ENCODE measurements at regions not wholly inside any gene's neighbourhood (a gene's known extent, or its start where the extent isn't known, plus 50 kb on each side); places are given as distances from the start of the nearest gene placed in this dataset.
"Not testable (repeated sequence)": the region's sequence is repeated elsewhere in the genome, so short reads cannot be mapped to it uniquely, and the experiment has no call there.

DNA sequence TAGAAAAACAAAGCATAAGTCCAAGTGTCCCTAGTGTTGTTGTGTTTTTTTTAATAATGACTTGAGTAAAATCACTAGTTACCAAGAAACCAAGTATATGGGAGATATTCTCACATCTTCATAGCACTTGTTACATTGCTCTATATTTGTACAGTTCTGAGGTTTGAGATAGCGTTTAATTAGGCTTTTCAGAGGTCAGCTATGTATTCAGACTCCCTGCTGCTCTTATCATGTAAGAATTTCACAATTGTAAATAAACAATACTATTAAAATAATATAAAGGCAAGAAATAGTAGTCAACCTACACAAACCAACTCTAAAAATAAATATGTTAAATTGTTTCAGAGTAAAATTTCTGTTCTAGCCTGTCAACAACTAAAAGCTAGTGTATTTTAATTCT, 761.9 kb upstream of the FAM174A start:
- Histone ChIP-seq H3K27me3 (ENCODE audit: control insufficient read depth in 1 of 2, insufficient read depth in 2 of 2, low read length in 1 of 2) (peaks cover 0 to 2% of the 10 kb centered on the region in 2 donors), H3K9me3 (ENCODE audit: control insufficient read depth, low read length) (peaks cover 2% of the 10 kb centered on the region), H3K27ac (ENCODE audit: low read depth in 1 of 2, low read length in 2 of 2) (no peak overlapping the region), H3K36me3 (ENCODE audit: control insufficient read depth in 1 of 2, insufficient read depth in 2 of 2, low read length in 1 of 2) (no peaks in the 10 kb centered on the region), H3K4me1 (ENCODE audit: control insufficient read depth in 1 of 2, insufficient read depth in 2 of 2, low read length in 2 of 2) (no peaks in the 10 kb centered on the region), H3K4me3 (ENCODE audit: low read length in 2 of 2) (no peak overlapping the region)
- intact Hi-C loops (cut with DNase I) = no loop called here
- WGBS, 2 donors = 9% methylated on average over 1 of the region's 1 CpG
- DNase-seq (no peak), ATAC-seq (ENCODE audit: low FRiP score) (no peak)

GRCh38 chr5:99771296-99771695, 763.9 kb upstream of the FAM174A start:
- H3K36me3 ChIP-seq (ENCODE audit: control insufficient read depth in 1 of 2, insufficient read depth in 2 of 2, low read length in 1 of 2) = no peaks in the 10 kb centered on the region
- H3K4me1 ChIP-seq (ENCODE audit: control insufficient read depth in 1 of 2, insufficient read depth in 2 of 2, low read length in 2 of 2) = no peaks in the 10 kb centered on the region
- H3K27ac ChIP-seq (ENCODE audit: low read depth in 1 of 2, low read length in 2 of 2) = no peak overlapping the region
- WGBS, 2 donors = 74 to 78% methylated on average over 1 of the region's 1 CpG
- H3K4me3 ChIP-seq (ENCODE audit: low read length in 2 of 2) = no peak overlapping the region
- DNase-seq = no peak
- intact Hi-C loops (cut with DNase I) = no loop called here
- ATAC-seq (ENCODE audit: low FRiP score) = no peak
- H3K9me3 ChIP-seq (ENCODE audit: control insufficient read depth, low read length) = peaks cover 2% of the 10 kb centered on the region
- H3K27me3 ChIP-seq (ENCODE audit: control insufficient read depth in 1 of 2, insufficient read depth in 2 of 2, low read length in 1 of 2) = peaks cover 0 to 2% of the 10 kb centered on the region in 2 donors

DNA sequence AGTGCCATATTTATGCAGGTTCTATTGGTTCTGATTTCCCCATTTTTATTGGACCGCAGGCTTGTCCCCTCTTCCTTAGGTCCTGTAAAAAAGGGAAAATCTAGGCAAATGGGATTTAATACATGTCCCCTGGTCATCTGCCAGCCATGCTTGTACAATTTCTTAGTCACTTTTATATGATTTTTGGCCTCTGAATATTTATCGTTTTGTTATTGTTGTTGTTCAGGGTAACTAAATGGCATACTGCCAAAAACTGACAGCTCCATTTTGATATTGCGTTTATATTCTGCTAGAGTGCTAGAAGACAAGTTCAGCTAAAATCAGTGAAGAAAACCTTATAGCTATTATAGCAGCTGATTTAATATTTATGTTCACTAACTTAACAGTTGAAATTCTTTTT, 770.2 kb upstream of the FAM174A start:
- intact Hi-C loops (cut with DNase I) = no loop called here
- Histone ChIP-seq H3K4me1 (ENCODE audit: control insufficient read depth in 1 of 2, insufficient read depth in 2 of 2, low read length in 2 of 2) (no peaks in the 10 kb centered on the region), H3K9me3 (ENCODE audit: control insufficient read depth, low read length) (peaks cover 2% of the 10 kb centered on the region), H3K27me3 (ENCODE audit: control insufficient read depth in 1 of 2, insufficient read depth in 2 of 2, low read length in 1 of 2) (peaks cover 0 to 2% of the 10 kb centered on the region in 2 donors), H3K27ac (ENCODE audit: low read depth in 1 of 2, low read length in 2 of 2) (no peak overlapping the region), H3K36me3 (ENCODE audit: control insufficient read depth in 1 of 2, insufficient read depth in 2 of 2, low read length in 1 of 2) (no peaks in the 10 kb centered on the region), H3K4me3 (ENCODE audit: low read length in 2 of 2) (no peak overlapping the region)
- DNase-seq (no peak), ATAC-seq (ENCODE audit: low FRiP score) (no peak)
- 58 to 67% methylated on average over 3 of the region's 3 CpGs for WGBS, 2 donors

- 73 to 80% methylated on average over 11 of the region's 11 CpGs for WGBS, 2 donors
- Histone ChIP-seq H3K4me3 (ENCODE audit: low read length in 2 of 2) (no peak overlapping the region), H3K27ac (ENCODE audit: low read depth in 1 of 2, low read length in 2 of 2) (no peak overlapping the region), H3K9me3 (ENCODE audit: control insufficient read depth, low read length) (no peaks in the 10 kb centered on the region), H3K27me3 (ENCODE audit: control insufficient read depth in 1 of 2, insufficient read depth in 2 of 2, low read length in 1 of 2) (no peaks in the 10 kb centered on the region), H3K36me3 (ENCODE audit: control insufficient read depth in 1 of 2, insufficient read depth in 2 of 2, low read length in 1 of 2) (no peaks in the 10 kb centered on the region), H3K4me1 (ENCODE audit: control insufficient read depth in 1 of 2, insufficient read depth in 2 of 2, low read length in 2 of 2) (no peaks in the 10 kb centered on the region)
- ATAC-seq (ENCODE audit: low FRiP score) (no peak), DNase-seq (peak; percentile 30 to 56)
- intact Hi-C loops (cut with DNase I) = no loop called here
Measured at GRCh38 chr5:99763021-99763774, 772.0 kb upstream of the FAM174A start.

GRCh38 chr5:99747342-99747741, 787.8 kb upstream of the FAM174A start:
- 91 to 93% methylated on average over 4 of the region's 4 CpGs for WGBS, 2 donors
- no peaks in the 10 kb centered on the region for H3K27me3 ChIP-seq (ENCODE audit: control insufficient read depth in 1 of 2, insufficient read depth in 2 of 2, low read length in 1 of 2)
- H3K4me1 ChIP-seq (ENCODE audit: control insufficient read depth in 1 of 2, insufficient read depth in 2 of 2, low read length in 2 of 2) = no peaks in the 10 kb centered on the region
- H3K27ac ChIP-seq (ENCODE audit: low read depth in 1 of 2, low read length in 2 of 2) = no peak overlapping the region
- H3K4me3 ChIP-seq (ENCODE audit: low read length in 2 of 2) = no peak overlapping the region
- H3K9me3 ChIP-seq (ENCODE audit: control insufficient read depth, low read length) = no peaks in the 10 kb centered on the region
- H3K36me3 ChIP-seq (ENCODE audit: control insufficient read depth in 1 of 2, insufficient read depth in 2 of 2, low read length in 1 of 2) = no peaks in the 10 kb centered on the region
- no peak for ATAC-seq (ENCODE audit: low FRiP score)
- intact Hi-C loops (cut with DNase I) = no loop called here
- DNase-seq = no peak

DNA sequence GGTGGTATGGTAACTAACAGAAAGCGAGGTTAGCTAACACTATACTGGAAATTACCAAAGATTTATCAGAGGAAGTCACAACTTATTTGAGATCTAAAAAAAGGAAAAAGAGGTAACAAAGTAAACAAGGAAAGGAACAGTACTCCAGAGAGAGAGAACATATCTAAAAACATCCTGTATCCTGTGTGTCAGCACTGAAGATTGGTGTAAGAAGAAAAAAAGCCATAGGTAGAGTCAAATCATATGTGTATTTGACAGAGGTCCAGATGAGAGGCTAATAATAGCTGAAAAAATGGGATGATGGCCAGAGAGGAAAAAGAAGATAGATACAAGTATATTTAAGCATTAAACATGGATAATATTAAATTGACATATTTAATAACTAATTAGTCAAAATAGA, 802.0 kb upstream of the FAM174A start:
- DNase-seq; H3K9me3 ChIP-seq (ENCODE audit: control insufficient read depth, low read length); H3K4me1 ChIP-seq (ENCODE audit: control insufficient read depth in 1 of 2, insufficient read depth in 2 of 2, low read length in 2 of 2); ATAC-seq (ENCODE audit: low FRiP score); H3K27me3 ChIP-seq (ENCODE audit: control insufficient read depth in 1 of 2, insufficient read depth in 2 of 2, low read length in 1 of 2); H3K4me3 ChIP-seq (ENCODE audit: low read length in 2 of 2); intact Hi-C loops (cut with DNase I); H3K36me3 ChIP-seq (ENCODE audit: control insufficient read depth in 1 of 2, insufficient read depth in 2 of 2, low read length in 1 of 2); H3K27ac ChIP-seq (ENCODE audit: low read depth in 1 of 2, low read length in 2 of 2): not testable (repeated sequence)
- WGBS, 2 donors = 92 to 93% methylated on average over 1 of the region's 1 CpG

- H3K9me3 ChIP-seq (ENCODE audit: control insufficient read depth, low read length); H3K27ac ChIP-seq (ENCODE audit: low read depth in 1 of 2, low read length in 2 of 2); H3K4me3 ChIP-seq (ENCODE audit: low read length in 2 of 2); H3K27me3 ChIP-seq (ENCODE audit: control insufficient read depth in 1 of 2, insufficient read depth in 2 of 2, low read length in 1 of 2); H3K4me1 ChIP-seq (ENCODE audit: control insufficient read depth in 1 of 2, insufficient read depth in 2 of 2, low read length in 2 of 2); H3K36me3 ChIP-seq (ENCODE audit: control insufficient read depth in 1 of 2, insufficient read depth in 2 of 2, low read length in 1 of 2); intact Hi-C loops (cut with DNase I); ATAC-seq (ENCODE audit: low FRiP score); DNase-seq: not testable (repeated sequence)
- WGBS, 2 donors = 58 to 71% methylated on average over 4 of the region's 4 CpGs
Measured at GRCh38 chr5:99730653-99731052, 801.8 kb upstream of the CHD1 start.

GRCh38 chr5:99724732-99725290, 796.0 kb upstream of the CHD1 start:
- no peak for DNase-seq
- ATAC-seq (ENCODE audit: low FRiP score) = no peak
- Histone ChIP-seq H3K4me3 (ENCODE audit: low read length in 2 of 2) (no peak overlapping the region), H3K27me3 (ENCODE audit: control insufficient read depth in 1 of 2, insufficient read depth in 2 of 2, low read length in 1 of 2) (no peaks in the 10 kb centered on the region), H3K9me3 (ENCODE audit: control insufficient read depth, low read length) (no peaks in the 10 kb centered on the region), H3K27ac (ENCODE audit: low read depth in 1 of 2, low read length in 2 of 2) (no peak overlapping the region), H3K36me3 (ENCODE audit: control insufficient read depth in 1 of 2, insufficient read depth in 2 of 2, low read length in 1 of 2) (no peaks in the 10 kb centered on the region), H3K4me1 (ENCODE audit: control insufficient read depth in 1 of 2, insufficient read depth in 2 of 2, low read length in 2 of 2) (no peaks in the 10 kb centered on the region)
- WGBS, 2 donors = 38 to 41% methylated on average over 2 of the region's 2 CpGs
- intact Hi-C loops (cut with DNase I) = no loop called here

DNA sequence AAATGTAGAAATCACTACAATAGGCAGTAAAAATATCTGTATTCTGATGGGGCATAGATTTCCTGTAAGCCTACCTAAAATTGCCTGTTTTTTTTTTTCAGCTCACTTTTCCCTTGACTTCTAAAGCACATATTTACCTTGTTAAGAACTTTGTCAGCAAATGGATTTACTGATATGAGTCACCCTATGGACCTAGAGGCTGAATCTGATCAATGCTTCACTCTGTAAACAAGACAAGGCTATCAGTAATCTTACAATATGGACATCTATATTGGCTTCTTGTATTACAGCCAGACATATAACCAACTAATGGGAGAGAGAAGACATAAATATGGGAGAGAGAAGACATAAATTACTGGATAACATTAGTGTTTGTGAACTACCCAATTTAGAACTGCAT, 792.7 kb upstream of the CHD1 start:
- DNase-seq (no peak), ATAC-seq (ENCODE audit: low FRiP score) (no peak)
- no peaks in the 10 kb centered on the region for H3K9me3 ChIP-seq (ENCODE audit: control insufficient read depth, low read length)
- H3K27ac ChIP-seq (ENCODE audit: low read depth in 1 of 2, low read length in 2 of 2) = no peak overlapping the region
- no peaks in the 10 kb centered on the region for H3K27me3 ChIP-seq (ENCODE audit: control insufficient read depth in 1 of 2, insufficient read depth in 2 of 2, low read length in 1 of 2)
- H3K4me1 ChIP-seq (ENCODE audit: control insufficient read depth in 1 of 2, insufficient read depth in 2 of 2, low read length in 2 of 2) = no peaks in the 10 kb centered on the region
- no peak overlapping the region for H3K4me3 ChIP-seq (ENCODE audit: low read length in 2 of 2)
- intact Hi-C loops (cut with DNase I) = no loop called here
- no peaks in the 10 kb centered on the region for H3K36me3 ChIP-seq (ENCODE audit: control insufficient read depth in 1 of 2, insufficient read depth in 2 of 2, low read length in 1 of 2)
